Upper lobe of right lung (tissue), 1 donor: ENCODE measurements at regions not wholly inside any gene's neighbourhood (a gene's known extent, or its start where the extent isn't known, plus 50 kb on each side); places are given as distances from the start of the nearest gene placed in this dataset.

ENCODE experiments used
- ATAC-seq: fragments of 200-7000 bp; cut with Tn5 transposase; one replicate; pipeline ENCODE4 v1.9.1; 2020; ENCODE audit warnings: mild to moderate bottlenecking, moderate library complexity
- DNase-seq: peaks from one replicate; pipeline ENCODE4 v3.0.0-alpha.2; 2020
- H3K27ac ChIP-seq: fragments of 200-600 bp; one replicate; pipeline ENCODE4 v1.8.0; 2022
- H3K27me3 ChIP-seq: fragments of 200-600 bp; one replicate; pipeline ENCODE4 v1.8.0; 2022; ENCODE audit warnings: mild to moderate bottlenecking
- H3K36me3 ChIP-seq: fragments of 200-600 bp; one replicate; pipeline ENCODE4 v1.8.0; 2022
- H3K4me1 ChIP-seq: fragments of 200-600 bp; one replicate; pipeline ENCODE4 v1.8.0; 2022
- H3K4me3 ChIP-seq: fragments of 200-600 bp; one replicate; pipeline ENCODE4 v1.8.0; 2022; ENCODE audit warnings: mild to moderate bottlenecking
- H3K9me3 ChIP-seq: fragments of 200-600 bp; one replicate; pipeline ENCODE4 v1.8.0; 2022
- intact Hi-C: fragments of 100-400 bp; cut with DNase I; formaldehyde crosslinking; loops from one replicate; pipeline ENCODE4 v1.11.0; 2022
- TF ChIP-seq, protein P1 (sequence below): fragments of 200-600 bp; IDR thresholded peaks from one replicate; pipeline ENCODE4 v1.8.0; 2022; ENCODE audit warnings: antibody characterized with exemption
- donor health status: DM: no; HTN: yes; CAD: no; lungs with severe emphysema.

DNA sequence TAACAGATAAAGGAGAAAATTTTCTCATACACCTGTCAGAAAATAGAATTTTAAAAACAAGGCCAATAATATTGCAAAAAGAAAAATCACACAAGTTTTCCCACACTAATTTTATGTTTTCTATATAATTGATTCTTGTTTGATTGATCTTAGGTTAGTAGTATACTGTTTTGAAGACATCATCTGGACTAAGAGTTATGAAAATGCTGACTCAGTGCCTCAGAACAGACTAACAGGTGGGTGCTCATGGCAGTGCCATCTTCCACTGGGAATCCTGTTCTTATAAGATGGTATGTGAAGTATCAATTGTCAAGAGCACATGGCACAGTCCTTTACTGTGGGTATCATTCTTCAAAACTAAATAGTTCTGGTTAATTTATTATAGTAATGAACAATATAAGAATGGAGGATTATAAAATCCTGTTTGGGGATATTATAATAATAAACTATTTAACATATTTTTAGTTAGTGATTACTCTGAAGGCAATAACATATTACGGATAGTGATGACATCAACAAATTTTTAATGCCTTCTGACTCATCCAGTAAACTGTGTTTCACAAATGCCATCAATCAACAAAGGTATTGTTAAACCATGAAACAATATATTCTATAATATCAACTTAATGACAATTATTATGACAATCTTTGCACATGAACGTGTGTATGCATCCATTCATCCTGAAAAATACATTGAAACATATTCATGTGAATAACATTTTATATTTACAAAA, 384.6 kb upstream of the KHDRBS2 start:
- TF ChIP-seq, protein P1, sequence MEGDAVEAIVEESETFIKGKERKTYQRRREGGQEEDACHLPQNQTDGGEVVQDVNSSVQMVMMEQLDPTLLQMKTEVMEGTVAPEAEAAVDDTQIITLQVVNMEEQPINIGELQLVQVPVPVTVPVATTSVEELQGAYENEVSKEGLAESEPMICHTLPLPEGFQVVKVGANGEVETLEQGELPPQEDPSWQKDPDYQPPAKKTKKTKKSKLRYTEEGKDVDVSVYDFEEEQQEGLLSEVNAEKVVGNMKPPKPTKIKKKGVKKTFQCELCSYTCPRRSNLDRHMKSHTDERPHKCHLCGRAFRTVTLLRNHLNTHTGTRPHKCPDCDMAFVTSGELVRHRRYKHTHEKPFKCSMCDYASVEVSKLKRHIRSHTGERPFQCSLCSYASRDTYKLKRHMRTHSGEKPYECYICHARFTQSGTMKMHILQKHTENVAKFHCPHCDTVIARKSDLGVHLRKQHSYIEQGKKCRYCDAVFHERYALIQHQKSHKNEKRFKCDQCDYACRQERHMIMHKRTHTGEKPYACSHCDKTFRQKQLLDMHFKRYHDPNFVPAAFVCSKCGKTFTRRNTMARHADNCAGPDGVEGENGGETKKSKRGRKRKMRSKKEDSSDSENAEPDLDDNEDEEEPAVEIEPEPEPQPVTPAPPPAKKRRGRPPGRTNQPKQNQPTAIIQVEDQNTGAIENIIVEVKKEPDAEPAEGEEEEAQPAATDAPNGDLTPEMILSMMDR, result no peak
- no peak overlapping the region for H3K27ac ChIP-seq
- no peaks in the 10 kb centered on the region for H3K27me3 ChIP-seq

DNA sequence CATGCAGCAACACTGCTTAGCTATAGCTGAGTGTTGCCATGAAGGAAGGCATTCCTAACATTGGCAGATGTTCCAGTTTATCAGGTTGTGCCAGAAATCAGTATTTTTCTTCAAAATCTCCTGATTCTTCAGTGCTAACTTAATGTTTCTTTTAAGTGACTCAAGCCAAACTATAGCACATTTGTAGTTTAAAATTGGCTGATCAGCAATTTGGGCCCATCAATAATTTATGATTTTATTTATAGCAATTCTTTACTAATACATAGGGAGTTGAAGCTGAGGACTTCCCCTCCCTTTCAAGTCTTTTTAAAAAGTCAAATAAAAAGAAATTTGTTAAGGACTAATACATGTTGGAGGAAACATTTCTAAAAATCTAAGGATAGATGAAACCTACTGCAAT, 383.8 kb upstream of the KHDRBS2 start:
- TF ChIP-seq, protein P1, result no peak
- no peak overlapping the region for H3K4me3 ChIP-seq
- no peaks in the 10 kb centered on the region for H3K4me1 ChIP-seq
- H3K9me3 ChIP-seq, result no peaks in the 10 kb centered on the region
- no peak for DNase-seq
- intact Hi-C loops, result no loop called here
- H3K27ac ChIP-seq, result no peak overlapping the region
- ATAC-seq, result no peak
- H3K27me3 ChIP-seq, result no peaks in the 10 kb centered on the region
- no peaks in the 10 kb centered on the region for H3K36me3 ChIP-seq

More for the DNA sequence above, 384.6 kb upstream of the KHDRBS2 start:
- Histone ChIP-seq H3K9me3 (no peaks in the 10 kb centered on the region), H3K4me3 (no peak overlapping the region), H3K4me1 (no peaks in the 10 kb centered on the region), H3K36me3 (no peaks in the 10 kb centered on the region)
- DNase-seq, result no peak
- ATAC-seq, result no peak
- intact Hi-C loops, result no loop called here

DNA sequence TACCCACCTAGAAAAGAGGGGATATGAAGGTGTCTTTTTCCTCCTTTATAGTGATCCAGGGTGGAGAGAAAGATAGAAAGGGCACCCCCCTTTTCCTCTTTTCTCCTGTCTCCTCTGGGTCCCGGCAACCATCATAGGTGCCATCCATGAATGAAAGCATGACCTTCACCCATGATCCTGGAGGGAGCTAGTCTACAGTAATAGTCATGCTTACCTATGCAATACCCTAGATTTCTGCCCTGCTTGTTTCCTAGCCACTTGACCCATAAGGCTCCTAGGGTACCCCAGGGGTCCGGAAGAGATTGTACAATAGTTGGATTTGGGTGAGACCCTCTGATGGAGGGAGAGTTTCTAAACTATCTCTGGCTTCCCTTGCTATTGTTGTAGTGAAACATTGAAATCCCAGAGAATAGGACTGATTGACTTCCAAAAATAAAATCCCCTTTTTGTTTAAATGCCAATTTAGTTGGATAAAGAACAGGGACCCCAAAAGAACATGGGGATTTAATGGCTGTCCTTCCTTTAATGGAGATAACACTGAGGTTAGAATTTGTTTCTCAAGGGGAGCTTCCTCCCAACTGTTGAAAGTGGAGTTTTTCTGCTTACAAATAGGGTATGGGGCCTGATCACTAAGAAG, 366.8 kb upstream of the KHDRBS2 start:
- DNase-seq (no peak), ATAC-seq (no peak)
- H3K36me3 ChIP-seq, result no peaks in the 10 kb centered on the region
- no peaks in the 10 kb centered on the region for H3K4me1 ChIP-seq
- intact Hi-C loops, result no loop called here
- H3K27ac ChIP-seq, result no peak overlapping the region
- TF ChIP-seq, protein P1, result no peak
- no peaks in the 10 kb centered on the region for H3K27me3 ChIP-seq
- H3K9me3 ChIP-seq, result peaks cover 22% of the 10 kb centered on the region
- no peak overlapping the region for H3K4me3 ChIP-seq

DNA sequence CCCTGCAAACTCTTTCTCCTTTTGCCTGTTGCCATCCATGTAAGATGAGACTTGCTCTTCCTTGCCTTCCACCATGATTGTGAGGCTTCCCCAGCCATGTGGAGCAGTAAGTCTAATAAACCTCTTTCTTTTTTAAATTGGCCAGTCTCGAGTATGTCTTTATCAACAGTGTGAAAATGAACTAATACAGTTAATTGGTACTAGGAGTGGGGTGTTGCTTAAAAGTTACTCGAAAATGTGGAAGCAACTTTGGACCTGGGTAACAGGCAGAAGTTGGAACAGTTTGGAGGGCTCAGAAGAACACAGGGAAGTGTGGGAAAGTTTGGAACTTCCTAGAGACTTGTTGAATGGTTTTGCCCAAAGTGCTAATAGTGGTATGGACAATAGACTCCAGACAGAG, 359.2 kb upstream of the KHDRBS2 start:
- no peak for DNase-seq
- no peaks in the 10 kb centered on the region for H3K36me3 ChIP-seq
- H3K4me3 ChIP-seq, result no peak overlapping the region
- TF ChIP-seq, protein P1, result no peak
- H3K4me1 ChIP-seq, result no peaks in the 10 kb centered on the region
- peaks cover 9% of the 10 kb centered on the region for H3K9me3 ChIP-seq
- no peak for ATAC-seq
- no peaks in the 10 kb centered on the region for H3K27me3 ChIP-seq
- no peak overlapping the region for H3K27ac ChIP-seq
- intact Hi-C loops, result no loop called here

DNA sequence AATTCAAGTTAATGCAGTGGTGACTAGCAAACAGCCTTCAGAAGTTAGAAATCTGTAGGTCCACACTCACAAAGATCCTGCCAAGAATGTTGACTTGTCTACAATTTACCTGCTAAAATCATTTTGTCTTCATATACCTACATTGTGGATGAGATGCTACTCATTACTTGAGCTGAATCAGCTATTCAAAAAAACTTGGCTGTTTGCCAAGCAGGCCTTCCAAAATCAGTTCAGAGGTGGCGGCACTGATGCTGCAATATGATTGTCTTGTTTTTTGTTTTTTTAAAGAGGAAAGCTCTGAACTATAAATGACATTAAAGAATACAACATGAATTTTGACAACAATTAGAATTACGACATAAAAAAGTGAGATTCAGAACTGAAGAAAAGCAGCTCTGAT, 354.7 kb upstream of the KHDRBS2 start:
- Histone ChIP-seq H3K27ac (no peak overlapping the region), H3K9me3 (peaks cover 9% of the 10 kb centered on the region), H3K4me3 (no peak overlapping the region), H3K4me1 (no peaks in the 10 kb centered on the region), H3K27me3 (no peaks in the 10 kb centered on the region), H3K36me3 (no peaks in the 10 kb centered on the region)
- TF ChIP-seq, protein P1, result no peak
- DNase-seq (no peak), ATAC-seq (no peak)
- intact Hi-C loops, result no loop called here
